NCI-H187 treated with DMSO at 0.1 percent for 48 hours (cell line): ENCODE measurements at regions not wholly inside any gene's neighbourhood (a gene's known extent, or its start where the extent isn't known, plus 50 kb on each side); places are given as distances from the start of the nearest gene placed in this dataset.
A peak's percentile ranks its signal among the peaks of the same experiment; 100 is the strongest.
"Not testable (repeated sequence)": the region's sequence is repeated elsewhere in the genome, so short reads cannot be mapped to it uniquely, and the experiment has no call there.

Source experiments
- DNase-seq: peaks from one replicate; lab custom pipeline; 2025; lab: John Stamatoyannopoulos, UW

DNA sequence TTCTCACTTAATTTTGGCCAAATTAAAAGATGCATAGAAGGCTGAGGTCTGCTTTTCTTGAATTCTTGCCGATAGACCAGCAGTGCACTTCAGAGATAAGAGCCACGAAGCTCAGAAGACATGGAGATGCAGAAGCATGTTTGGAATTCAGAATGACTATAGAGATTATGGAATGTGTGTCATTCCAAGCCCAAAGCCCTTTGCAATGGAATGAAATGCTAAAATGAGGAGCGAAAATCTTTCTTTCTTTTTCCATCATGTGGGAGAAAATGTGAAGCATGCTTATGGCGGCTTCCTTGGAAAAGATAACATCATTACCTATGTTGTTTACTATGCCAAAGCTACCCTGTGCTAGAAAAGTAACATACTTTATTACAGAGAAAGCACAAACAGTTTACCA is 257.0 kb upstream of the RNF32 start:
- DNase-seq, result no peak

DNA sequence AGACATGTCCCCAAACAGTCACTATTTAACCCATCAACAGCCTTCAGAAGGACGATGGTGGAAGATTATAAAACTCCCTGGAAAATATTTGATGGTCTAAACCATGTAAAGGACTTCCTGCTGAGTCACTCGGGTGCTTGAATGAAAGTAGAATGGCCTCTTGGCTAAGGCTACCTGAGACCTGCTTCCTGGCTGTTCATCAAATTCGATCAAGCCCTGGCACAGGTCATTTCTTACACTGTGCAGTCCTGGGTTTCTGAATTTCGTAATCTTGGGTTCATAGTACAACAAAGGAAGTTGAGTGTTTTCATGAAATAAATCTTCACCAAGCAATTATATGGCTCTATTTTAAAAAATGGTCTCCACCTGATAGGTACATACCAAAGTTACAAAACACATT is 260.3 kb upstream of the RNF32 start:
- DNase-seq, result no peak

DNA sequence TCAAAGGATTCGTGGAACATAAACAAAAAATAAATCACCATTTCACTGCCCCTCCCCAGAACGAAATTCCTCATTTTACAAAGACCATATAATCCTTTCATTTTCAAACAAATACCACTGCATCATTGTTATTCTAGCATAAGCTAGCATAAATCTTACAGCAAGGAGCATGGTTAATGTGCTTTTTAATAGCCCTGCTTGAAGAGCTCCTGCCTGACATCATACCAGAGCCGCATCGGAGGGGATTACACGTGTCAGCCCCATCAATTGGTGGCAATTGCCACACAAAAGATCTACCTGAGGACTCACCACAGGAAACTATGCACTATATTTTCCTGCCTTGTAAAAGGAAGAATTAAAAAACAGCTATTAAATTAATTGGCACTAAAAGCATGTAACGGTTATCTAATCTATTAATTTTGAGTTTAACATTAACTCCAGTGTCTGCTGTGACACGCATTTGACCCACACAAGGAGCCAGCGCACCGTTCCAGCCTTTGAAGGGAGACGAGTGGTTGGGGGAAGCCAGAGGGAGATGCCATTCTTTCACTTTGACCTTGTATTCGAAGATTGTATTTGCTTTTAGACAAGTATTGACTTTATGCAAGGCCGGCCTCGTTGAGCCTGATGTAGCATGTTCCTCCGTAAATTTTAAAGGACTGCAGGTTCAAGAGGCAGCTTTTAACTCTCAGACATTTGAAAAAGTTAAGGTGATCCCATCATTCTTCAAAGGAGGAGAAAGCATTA is 261.1 kb upstream of the RNF32 start:
- DNase-seq, result no peak

DNA sequence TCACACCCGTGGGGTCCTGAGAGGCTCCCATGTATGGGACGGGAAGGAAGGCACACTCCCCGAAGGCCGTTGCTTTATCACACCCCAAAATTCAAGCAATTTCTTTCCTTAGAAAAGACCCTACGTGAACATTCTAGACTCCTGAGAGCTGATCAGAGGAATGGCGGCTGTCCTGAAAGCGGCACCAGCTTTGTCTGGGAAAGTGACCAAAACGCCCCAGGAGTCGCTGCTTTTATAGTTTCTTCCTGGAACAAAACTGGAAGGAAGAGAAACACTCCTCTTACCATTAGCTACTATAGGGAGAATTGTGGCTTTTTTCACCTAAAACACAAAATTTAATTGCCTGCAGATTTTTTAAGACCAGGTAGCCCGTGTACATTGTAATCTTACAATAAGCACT is 261.8 kb upstream of the RNF32 start:
- no peak for DNase-seq

DNA sequence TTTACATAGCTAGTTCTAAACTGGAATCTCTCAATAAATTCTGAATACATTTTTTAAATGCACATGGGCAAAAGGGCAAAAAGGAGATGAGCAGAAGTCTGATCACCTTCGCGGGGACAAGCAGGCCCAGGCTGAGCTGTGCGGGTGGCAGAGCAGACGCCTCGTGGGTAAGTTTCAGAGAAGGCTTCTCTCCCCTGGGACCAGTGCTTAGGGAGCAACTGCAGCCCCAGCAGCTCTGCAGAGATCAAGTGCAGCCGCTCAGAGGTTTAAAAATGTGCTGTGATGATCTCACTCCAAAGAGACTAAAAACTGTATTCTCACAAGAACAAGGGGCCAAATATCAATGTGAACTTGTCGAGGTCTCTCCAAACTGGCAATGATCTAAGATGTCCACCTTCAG is 264.3 kb upstream of the RNF32 start:
- DNase-seq, result peak; percentile 38

DNA sequence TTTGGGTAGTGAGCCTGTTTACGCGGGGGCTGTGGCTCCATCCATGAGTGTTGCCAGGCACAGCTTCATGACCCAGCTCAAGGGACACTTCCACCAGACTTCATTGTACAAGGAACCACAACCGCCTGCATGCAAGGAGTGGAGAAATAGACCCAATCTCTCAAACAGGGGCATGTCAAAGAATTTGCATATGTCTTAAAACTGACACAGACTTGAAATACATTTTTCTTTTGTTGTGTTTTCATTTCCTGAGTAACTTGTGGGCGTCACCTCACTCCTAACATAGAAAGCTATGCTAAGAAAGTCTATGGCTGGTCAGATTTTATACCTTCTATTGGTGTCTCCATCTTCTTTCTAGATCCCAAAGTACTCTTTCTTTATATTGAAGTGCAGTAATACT is 266.2 kb upstream of the RNF32 start:
- no peak for DNase-seq

DNA sequence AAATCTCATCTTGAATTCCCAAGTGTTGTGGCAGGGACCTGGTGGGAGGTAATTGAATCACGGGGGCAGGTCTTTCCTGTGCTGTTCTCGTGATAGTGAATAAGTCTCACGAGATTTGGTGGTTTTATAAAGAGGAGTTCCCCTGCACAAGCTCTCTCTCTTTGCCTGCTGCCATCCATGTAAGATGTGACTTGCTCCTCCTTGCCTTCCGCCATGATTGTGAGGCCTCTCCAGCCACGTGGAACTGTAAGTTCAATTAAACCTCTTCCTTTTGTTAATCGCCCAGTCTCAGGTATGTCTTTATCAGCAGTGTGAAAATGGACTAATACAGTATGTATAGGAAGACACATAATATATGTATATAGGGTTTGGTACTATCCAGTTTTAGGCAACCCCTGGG is 270.6 kb upstream of the RNF32 start:
- not testable (repeated sequence) for DNase-seq

DNA sequence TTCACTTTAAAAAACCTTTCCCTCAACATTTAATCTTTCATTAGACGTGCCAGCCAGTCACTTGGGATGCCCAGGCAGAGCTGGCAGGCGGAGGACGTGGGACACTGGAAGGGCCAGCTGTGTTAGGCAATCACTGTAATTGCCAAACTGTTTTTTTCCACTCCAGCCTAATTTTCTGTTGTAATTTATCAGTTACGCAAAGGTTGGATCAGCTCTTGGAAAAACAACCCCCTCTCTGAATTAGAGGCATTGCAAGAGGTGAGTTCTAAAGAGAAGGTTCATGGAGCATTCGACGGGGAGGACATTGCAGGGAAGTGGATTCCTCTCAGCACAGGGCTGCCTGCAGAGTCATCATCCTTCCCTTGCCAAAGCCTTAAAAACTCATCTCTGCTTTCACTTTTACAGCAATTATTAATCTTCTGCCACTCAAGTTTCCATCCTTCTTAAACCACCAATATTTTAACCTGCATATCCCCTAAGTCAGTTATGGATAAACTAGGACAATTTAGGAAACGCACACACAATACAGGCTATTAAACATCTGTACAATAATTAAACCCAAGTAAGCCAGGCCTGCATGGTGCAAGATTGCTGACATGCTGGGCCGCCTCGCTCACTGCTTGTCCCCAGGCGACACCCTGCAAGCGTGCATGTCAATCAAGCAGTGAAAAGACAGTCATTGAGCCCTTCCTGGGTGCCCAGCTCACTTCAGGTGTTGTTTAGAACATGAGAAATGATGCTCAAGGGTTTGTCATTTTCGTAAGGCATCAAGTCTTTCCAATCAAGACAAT is 272.3 kb upstream of the RNF32 start:
- no peak for DNase-seq

DNA sequence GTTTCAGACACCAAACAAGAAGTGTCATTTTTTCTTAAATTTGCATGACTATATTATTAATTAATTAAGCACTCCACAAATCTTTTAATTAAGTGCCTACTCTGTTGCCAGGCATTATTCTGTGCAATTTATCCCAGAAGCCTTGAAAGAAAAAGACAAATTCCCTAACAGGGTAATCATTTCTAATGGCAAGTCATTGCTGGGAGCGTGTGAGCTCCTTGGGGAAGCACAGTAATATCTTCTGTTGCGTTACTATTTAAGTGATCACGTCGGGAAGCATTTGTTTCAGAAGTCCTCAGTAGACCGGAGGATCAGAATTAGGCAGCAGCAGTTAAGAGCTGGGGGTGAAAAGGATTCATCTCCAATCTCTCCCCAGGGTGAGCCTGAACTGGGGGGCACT is 276.8 kb upstream of the RNF32 start:
- no peak for DNase-seq

DNA sequence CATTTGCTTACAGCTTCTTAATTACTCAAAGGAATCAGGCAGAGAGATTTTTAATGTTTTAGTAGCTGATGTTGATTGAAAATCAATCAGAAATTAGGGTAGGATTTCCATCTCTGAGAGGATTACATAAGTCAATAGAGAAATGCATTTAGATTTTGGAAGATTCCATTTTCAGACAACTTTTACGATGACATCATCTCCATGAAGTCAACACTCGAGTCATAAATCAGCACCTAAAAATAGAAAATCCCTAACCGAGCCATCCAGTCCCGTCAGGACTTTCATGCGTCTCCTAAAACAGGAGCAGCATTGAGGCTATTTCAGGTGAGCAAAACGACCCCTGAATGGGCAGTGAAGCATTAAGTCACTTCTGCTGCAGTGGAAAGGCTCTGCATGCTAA is 279.7 kb upstream of the RNF32 start:
- no peak for DNase-seq

DNA sequence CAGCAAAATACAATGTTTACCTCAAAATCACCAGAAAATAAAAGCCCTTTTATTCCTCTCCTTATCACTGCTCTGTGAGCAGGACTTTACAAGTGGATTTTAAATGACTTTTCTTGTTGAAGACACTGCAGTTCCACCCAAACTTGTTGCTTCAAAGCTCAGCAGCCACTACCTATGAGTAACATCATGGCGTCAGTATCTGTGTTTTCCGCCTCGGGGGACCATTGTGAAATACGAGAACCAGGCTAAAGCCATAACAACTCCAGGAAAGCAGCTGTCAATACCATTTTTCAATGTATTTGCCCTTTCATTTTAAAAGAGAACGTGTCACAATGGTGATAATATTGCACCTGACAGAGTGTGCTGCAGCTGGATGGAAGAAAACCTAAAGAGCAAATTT is 284.0 kb upstream of the RNF32 start:
- no peak for DNase-seq

DNA sequence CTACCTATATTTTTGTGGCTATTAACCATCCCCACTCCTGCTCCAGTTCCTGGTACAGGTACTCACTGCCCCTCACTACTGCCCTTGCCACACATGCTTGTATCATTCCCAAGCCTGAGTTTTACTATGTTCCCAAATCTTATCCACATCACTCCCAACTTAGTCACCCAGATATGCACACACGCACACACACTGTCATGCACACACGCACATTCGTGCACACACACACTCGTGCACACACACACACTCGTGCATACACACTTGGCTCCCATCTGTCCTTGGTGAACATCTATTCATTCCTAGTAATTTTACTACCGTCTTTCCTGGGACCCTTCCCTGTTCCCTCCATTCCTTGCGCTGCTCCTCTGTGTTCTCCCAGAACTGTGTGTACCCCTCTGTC is 287.2 kb upstream of the RNF32 start:
- no peak for DNase-seq

DNA sequence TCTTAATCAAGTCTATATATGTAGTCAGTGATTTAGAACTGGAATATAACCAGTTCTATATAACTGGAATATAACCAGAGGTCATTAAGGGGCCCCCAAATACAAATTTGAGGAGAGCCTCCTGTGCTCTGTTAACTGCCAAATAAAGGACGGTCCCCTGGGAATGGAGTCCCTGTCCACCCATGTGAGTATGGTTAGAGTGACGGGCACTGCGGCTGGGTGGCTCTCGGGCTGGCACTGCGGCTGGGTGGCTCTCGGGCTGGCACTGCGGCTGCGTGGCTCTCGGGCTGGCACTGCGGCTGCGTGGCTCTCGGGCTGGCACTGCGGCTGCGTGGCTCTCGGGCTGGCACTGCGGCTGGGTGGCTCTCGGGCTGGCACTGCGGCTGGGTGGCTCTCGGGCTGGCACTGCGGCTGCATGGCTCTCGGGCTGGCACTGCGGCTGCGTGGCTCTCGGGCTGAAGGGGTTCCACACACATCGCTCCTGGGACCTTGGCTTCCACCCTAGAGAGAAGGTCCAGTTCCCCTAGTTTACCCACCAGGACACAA is 292.8 kb upstream of the RNF32 start:
- not testable (repeated sequence) for DNase-seq

DNA sequence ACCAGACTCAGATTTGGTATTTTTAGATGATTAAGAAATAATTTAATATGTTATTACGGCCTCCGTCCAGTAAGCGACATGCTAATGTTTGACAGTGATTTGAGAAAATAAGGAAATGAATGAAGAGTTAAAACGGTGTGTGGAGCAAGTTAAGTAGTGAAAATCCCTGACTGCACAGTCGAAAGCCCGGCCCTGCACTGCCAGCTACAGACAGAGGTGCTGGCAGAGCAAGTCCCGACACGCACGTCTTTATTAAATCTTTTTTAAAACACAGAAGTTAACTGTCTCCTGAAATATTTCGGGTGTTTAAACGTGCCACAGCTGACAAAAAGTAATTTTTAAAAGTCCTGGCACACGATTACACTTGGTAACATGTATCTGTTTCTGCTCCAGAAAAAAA is 293.4 kb upstream of the RNF32 start:
- no peak for DNase-seq

DNA sequence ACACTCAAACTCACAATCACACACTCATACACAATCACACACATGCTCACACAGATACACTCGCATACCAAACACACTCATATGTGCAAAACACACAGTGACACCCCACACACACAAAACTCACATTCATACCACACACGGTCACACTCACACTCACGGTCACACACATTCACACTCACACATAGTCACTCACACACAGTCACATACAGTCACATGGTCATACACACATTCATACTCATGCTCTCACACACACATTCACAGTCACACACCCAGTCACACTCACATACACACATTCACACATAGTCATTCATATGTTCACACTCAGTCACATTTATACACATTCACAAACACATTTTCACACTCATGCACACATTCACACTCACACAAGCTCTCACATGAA is 296.0 kb upstream of the RNF32 start:
- DNase-seq, result no peak

DNA sequence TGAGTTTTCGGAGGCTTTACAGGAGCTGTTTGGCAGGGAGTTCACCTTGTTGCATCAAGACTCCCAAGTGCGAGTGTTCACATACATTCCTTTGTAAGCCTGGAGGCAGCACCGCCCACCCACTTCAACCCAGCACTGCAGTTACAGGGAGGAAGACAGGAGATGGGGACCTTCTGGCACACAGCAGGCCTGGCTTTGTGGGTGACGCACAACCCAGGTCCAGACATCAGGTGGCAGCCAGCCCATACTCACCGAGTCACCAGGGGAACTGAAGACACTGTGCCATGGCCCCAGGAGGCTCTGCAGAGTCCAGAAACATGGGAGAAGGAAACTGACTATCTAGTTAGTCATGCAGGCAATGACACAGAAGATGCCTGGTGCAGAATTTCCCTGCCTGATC is 305.9 kb upstream of the RNF32 start:
- DNase-seq, result no peak

DNA sequence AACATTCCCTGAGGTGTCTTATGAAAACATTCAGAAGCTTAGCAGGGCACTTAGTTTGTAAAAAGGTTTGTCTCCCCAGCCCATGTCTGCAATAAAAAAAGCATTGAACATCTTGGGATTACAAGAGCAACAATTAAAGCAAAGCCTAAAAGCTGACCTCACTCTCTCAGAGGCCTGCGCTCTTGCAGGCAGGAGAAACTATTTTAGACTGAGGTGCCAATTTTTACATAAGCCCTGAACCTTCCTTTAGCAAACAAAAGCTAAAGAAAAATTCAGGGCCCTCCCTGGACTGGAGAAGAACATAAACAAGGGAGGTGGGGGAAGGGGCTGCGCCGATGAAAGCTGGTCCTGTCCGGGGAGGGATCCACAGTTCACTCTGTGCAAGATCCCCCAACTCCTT is 312.7 kb upstream of the RNF32 start:
- no peak for DNase-seq

DNA sequence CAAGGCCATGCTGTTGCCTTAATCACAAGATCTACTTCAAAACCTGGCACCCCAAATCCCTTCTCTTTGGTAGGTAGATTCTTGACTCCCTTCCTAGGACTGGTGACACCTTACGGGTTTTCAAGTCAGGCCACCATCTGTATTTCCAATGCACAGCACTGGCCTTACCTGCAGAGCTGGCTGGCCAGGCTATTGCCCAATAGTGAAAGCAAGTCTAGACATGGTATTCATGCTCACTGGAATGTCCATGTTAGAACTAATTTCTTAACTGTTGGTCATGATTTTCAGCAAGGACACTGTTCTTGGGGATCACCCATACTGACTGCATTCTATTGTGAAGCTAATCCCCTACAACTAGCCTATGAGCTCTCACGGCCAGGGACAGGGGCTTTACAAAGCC is 313.1 kb upstream of the RNF32 start:
- no peak for DNase-seq

DNA sequence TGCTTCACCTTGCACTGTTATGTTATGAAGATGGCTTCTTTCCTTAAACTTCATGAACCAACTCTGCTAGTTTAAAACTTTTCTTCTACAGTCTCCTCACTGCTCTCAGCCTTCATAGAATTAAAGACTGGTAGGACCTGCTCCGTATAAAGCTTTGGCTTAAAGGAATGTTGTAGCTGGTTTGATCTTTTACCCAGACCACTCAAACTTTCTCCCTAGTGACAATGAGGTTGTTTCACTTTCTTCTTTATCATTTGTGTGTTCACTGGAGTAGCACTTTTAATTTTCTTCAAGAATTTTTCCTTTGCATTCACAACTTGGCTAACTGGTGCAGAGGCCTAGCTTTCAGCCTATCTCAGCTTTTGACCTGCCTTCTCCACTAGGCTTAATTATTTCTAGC is 316.4 kb upstream of the RNF32 start:
- no peak for DNase-seq

DNA sequence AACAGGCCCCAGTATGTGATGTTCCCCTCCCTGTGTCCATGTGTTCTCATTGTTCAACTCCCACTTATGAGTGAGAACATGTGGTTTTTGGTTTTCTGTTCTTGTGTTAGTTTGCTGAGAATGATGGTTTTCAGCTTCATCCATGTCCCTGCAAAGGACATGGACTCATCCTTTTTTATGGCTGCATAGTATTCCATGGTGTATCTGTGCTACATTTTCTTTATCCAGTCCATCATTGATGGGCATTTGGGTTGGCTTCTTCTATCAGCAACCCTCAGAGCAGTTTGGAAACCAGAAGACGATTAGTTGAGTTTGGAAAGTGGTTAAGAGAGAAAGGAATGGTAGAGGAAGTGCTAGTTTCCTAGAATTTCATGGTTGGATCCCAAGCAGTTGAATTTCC is 319.1 kb upstream of the RNF32 start:
- DNase-seq, result not testable (repeated sequence)

DNA sequence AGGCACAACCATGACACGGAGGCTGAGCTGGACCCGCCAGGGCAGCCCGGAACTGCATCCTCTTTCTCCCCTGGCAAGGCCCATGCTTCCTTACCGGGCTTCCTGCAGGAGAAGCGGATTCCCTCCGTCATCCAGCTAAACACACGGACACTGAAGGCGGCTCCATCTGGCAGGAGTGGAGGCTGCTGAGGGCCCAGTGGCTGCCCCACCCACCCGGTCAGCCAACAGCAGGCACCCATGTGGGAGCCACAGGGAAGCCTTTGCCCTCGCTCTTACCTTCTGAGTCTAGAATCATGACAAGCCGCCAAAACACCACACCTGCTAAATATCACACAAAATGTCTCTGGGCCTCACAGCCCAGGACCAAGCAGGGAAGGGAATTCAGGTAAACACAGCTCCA is 321.6 kb upstream of the RNF32 start:
- no peak for DNase-seq

DNA sequence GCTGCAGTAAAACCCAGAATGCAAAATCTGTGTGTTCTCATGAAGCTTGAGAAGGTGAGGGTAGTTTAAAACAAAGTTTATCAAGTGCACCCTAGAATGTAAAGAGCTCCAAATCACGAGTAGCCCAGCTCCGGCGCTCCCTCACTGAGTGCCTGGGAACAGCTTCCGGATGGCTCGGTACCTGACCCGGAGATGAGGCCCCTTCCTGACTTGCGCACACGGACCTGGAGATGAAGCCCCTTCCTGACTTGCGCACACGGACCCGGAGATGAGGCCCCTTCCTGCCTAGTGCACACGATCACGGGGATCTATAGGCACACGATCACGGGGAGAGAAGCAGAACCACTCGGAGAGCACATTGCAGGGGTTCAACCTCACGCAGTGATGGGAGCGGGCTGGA is 322.1 kb upstream of the RNF32 start:
- no peak for DNase-seq

DNA sequence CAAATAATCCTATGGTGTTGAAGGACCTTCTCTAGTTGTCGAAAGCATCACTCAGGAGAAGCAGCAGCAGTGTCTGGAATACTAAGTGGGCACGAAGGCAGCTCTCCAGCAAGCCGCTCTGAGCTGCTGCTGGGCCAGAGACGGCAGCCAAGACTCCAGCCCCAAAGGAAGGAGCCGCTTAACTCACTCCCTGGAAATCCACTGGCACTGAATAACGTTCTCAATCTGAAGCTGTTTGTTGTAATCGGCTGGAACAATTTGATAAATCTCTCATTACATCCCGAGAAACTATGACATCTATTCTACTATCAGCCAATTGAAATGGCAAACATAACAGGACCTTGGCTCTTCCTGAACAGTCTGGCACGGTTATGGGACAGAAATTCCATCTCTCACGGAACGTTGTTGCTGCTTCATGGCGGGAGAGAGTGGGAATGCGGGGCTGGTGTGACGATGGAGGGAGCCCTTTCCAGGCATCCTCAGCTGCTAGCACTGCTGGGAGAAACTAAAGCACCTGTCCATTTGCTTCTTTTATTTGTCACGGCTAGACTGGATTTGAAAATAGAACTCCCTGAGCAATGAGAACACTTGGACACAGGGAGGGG is 331.5 kb upstream of the RNF32 start:
- DNase-seq, result no peak
